ENCODE measurements at regions not wholly inside any gene's neighbourhood (a gene's known extent, or its start where the extent isn't known, plus 50 kb on each side); places are given as distances from the start of the nearest gene placed in this dataset.

DNA sequence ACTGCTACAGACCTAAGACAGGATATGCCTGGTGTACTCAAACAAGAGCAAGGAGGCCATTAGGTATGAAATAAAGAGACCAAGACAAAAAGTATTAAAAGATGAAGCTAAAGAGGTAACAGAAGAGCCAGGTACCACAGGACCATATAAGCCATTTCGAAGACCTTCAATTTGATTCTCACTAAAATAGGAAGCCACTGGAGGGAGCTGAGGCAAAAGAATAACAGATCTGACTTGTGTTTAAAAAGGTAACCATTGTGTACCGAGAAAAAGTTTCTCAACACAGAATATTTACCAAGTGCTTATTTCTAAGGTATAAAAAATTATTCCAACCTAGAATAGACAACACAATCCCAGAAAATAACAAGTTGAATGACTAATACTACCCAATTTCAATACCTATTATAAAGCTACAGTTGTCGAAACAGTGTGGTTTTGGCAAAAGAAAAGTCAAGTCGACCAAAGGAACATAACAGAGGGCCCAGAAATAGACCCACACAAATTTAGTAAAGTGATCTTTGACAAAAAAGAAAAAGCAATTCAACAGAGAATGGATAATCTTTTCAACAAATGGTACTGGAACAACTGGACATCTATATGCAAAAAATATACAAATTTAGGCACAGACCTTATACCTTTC lies 125.3 kb upstream of the DST start:
- no peak for DNase-seq (ENCODE audit: low read depth in 2 of 2)

DNA sequence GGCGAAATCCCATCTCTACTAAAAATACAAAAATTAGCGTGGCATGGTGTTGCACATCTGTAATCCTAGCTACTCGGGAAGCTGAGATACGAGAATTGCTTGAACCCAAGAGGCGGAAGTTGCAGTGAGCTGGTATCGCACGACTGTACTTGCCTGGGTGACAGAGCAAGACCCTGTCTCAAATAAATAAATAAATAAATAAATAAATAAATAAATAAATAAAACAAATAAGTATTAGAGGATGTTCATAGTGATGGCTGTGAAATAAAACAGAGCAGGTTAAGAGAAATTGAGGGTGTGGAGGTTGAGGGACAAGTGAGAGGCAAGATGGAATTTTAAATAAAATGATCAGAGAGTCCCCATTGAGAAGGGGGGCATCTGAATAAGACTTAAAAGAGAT lies 124.7 kb upstream of the DST start:
- no peak for DNase-seq (ENCODE audit: low read depth in 2 of 2)

DNA sequence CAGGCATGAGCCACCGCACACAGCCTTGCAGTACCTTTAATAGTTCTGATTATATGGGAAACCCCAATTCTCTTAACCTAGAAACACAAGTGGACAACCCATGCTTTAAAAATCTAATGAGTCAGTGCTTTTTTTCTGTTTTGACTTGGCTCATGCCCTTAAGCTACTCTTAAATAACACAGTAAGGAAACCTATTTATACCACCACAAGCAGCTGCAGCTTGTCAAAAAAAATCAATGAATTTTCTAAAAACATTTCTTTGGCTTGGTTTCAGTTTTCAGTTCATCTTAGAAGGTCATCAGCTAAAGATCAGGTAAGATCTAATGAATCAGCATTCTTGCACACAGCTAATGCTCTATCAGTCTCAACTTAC lies 124.1 kb upstream of the DST start:
- no peak for DNase-seq (ENCODE audit: low read depth in 2 of 2)

DNA sequence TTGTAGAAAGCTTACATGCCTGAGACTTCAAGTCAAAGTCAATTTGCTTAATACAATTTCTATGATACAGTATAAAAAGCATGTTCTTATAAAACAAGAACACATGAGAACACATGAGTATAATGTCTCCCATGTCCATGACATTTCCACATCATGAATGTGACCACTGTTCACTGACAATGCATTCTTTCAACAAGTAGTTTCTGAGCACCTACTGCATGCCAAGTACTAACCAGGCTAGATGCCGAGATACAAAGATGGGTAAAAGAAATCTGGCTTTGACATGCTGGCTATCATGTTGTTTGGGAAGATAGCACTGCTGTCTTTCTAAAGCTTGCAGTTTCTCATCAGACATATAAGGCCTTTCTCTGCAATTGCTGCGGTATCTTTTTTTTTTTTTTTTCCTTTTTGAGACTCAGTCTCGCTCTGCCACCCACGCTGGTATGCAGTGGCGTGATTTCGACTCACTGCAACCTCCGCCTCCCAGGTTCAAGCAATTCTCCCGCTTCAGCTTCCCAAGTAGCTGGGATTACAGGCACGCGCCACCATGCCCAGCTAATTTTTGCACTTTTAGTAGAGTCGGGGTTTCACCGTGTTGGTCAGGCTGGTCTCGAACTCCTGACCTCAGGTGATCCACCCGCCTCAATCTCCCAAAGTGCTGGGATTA lies 123.6 kb upstream of the DST start:
- DNase-seq (ENCODE audit: low read depth in 2 of 2) = no peak

DNA sequence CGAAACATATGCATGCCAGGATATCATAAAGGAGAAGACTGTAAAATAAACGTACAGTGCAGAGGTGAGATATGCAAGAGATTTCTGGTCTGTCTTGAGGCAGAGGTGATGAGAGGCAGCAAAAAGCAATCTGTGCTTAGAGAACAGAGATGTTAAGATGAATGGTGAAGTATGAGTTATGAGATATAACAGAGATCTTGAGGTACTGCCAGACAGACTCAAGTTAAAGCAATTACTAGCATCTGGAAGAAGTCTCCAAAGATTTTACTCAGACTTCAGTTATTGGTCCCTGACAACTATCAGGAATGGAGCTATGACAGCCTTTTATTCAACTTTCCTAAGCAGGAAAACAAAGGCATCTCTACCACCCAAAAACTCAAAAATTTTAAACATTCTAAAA lies 122.8 kb upstream of the DST start:
- DNase-seq (ENCODE audit: low read depth in 2 of 2) = peak; percentile 52 to 57

DNA sequence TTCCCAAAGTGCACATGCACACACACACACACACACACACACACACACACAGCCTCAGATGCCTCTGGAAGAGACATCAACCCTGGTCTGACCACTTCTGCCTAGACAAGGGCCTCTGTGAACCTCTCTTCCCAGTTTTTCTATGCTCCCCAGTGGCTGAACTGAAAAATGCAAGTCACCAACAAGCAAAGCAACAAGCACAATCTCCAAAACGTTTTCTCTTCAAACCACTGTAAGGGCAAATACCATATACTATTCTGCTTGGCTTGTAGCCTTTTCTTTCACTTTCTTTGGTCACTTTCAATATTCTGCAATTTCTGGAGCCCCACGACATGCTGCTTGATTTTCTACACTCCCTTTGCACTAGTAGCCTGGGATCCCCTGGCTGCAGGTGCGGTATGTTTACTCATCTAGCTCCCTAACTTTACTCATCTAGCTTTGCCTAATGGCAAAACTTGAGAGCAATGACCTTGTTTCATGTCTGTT lies 121.4 kb upstream of the DST start:
- DNase-seq (ENCODE audit: low read depth in 2 of 2) = no peak

DNA sequence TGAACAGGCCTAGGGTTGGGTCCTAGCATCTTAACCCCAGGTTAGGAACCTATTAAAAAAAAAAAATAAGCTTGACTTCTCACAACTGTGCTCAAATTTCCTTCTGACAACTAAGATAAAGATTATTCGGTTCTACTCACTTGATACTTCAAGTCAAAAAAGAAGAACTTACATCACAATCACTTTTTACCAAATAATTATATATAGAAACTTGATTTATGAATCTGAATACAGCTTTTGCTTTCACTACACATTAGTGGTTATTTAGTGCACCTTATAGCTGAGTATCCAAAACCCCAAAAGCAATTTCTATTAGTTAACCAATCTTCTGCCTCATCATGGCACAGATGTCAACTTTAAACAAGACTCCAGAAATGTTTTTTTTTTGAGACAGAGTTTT lies 119.0 kb upstream of the DST start:
- no peak for DNase-seq (ENCODE audit: low read depth in 2 of 2)

DNA sequence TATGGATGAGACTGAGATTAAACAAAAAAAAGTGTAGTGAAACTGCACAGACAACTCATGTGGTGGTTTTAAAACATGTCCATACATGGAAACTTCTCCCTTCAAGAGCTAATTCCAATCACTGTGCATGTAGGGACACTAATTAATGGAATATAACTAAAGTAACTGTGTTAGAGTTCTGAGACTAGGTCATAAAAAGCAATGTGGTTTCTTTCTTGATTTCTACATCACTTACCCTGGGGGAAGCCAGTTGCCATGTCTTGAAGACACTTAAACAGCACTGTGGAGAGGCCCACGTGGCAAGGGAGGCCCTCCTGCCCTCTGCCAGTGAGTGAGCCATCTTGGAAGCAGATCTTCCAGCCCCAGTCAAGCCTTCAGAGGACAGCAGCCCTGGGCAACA lies 118.2 kb upstream of the DST start:
- DNase-seq (ENCODE audit: low read depth in 2 of 2) = no peak

DNA sequence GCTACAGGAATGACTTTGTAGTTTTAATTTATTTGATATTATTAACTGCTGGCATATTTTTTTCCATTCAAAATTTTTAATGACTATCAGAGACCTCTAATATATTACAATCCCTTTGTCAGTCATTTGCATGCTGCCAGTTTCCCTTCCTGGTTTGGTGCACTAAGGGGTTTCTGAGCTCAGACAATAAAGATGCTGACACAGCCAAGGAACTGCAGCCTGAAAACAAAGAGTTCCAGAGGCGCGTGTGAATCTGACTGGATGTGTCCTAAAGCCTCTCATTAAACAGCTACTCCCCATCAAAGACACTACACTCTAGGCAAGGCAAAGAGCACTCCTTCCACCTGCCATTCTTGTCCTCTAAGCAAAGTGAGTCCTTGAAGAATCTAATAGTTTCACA lies 116.8 kb upstream of the DST start:
- DNase-seq (ENCODE audit: low read depth in 2 of 2) = no peak

DNA sequence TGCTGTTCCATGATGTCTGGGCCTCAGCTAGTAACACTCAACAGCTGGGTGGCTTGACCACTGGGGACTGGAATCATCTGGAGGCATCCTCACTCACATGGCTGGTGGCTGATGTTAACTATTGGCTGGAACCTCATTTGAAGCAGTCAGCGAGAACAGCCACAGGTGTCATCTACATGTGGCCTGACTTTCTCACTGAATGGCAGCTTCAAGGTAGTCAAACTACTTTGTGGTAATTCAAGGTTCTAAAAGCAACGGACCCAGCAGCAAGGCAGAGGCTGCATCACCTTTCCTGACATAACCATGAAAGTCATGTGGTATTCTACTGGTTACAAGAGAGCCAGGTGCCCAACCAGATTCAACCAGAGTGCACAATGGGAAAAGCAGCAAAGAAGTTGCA lies 115.9 kb upstream of the DST start:
- no peak for DNase-seq (ENCODE audit: low read depth in 2 of 2)

DNA sequence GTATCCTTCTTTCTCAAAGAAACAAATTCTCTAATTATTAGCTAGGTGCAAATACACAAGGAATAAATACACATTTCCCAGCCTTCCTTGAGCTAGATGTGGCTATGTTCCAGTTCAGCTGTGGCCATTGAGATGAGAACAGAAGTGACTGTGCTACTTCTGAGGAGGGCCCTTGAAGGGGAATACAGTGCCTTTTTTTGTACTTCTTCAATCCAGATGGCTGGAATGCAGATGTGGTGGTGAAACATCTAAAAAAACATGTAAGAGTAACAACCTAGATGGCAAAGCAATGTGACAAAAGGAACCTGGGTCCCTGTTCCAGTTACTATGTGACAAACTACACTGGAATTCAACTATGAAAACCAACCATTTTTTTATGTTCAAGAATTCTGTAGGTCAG lies 115.4 kb upstream of the DST start:
- no peak for DNase-seq (ENCODE audit: low read depth in 2 of 2)

DNA sequence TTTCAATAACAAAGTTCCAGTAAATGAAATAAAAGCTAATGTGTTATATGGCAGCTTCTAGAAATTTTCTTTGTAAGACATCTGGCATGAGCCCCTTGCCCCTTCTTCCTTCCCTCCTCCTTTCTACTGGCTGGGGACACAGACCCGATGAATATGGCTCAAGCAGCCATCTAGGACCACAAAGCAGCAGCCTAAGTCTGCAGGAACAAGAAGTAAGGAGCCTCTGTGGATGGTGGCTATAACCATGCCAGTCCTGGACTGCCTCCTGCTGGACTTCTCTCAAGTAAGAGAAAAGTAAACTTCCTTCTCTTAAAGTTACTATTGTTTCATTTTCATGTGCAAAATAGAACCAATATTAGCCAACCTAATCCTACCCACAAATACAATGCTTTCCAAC lies 114.9 kb upstream of the DST start:
- DNase-seq (ENCODE audit: low read depth in 2 of 2) = no peak

DNA sequence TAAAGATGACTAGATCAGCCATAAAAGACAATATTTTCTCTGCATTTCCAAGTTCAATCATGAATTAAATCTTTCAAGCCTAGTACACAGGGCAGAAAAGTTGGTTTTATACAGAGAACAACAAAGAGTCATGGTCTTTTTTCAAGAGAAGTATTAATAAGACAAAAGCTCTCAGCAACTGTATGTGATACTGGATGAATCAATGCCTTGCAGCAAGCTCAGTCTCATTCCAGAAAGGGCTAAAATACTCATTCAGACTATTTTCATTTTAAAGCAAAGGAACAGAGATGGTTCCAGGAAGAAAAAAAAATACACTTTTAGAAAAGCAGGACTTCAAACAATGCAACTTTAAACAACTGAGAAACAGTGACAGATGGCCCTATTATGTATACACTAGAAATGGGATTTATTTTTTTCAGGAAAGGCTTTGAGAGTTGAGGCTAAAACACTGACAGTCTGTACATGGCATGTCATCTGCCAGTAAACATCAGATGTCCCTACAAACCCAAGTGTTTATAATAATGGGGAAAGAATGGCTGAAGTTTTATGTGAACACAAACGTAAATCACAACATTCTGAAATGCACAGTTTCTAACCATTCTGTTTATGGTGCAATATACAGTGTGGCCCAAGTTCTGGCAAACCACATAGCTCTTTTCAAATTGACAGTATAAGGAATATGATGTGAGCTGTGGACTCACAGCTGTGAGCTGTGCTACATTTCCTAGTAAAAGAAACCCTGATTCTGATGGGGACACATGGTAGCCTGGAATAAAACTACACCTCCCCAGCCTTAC lies 114.3 kb upstream of the DST start:
- no peak for DNase-seq (ENCODE audit: low read depth in 2 of 2)

DNA sequence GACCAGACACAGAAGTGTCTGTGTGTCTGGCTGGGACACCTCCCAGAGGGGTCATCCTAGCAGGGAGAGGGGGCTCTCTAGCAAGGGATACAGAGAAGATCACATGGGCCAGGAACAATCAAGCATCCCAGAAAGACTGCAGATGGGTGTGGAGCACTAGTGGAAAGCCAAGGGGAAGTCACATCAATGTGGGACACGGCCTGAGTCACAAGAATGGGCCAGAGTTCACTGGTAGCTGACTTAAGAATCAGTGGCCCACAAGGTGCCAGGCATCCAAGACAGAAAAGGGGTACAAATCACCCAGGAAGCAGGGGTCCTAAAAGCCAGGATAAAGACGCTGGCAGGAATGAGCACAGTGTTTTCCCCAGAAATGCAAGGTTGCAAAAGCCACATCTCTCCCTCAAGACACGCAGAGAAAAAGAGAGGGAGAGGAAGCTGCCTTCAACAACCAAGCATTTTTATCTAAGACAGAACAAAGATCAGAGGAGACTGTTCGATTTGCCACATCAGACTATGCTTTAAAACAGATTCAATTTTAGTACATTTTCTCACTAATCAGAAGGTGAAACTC lies 113.6 kb upstream of the DST start:
- DNase-seq (ENCODE audit: low read depth in 2 of 2) = no peak

DNA sequence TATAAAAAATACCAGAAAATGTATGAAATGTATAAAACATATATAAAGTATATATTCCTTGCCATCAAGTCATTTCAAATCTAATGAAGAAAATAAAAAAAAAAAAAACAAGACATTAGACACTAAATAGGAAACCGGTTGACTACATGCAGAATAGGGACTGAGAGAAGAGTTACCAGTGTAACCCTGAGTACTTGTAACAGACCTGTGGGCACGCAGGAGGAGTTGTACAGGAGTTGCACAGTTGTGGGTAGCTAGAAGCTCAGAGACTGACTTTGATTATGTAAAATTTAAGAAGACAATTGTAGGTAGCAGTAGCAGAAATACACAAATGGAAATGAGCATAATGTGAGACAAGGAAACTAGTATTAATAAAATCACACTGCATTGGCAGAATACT lies 112.4 kb upstream of the DST start:
- no peak for DNase-seq (ENCODE audit: low read depth in 2 of 2)

DNA sequence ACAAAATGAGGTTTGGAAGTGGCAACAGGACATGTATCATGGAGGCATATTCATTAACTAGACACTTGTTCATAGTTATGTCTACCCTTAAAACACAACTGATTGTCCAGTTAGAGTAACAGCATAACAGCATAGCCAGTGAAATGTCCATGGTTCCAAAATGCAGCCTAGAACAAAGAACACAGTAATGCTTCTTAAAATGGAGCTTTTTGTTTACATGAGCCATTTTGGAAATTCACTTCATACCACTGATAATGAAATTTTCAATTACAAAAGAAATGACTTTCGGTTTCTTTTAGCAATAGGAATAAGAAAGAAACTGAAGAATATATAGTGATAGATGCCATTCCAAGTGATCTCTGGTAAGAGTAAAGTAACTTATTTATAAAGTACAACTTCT lies 111.1 kb upstream of the DST start:
- DNase-seq (ENCODE audit: low read depth in 2 of 2) = no peak

DNA sequence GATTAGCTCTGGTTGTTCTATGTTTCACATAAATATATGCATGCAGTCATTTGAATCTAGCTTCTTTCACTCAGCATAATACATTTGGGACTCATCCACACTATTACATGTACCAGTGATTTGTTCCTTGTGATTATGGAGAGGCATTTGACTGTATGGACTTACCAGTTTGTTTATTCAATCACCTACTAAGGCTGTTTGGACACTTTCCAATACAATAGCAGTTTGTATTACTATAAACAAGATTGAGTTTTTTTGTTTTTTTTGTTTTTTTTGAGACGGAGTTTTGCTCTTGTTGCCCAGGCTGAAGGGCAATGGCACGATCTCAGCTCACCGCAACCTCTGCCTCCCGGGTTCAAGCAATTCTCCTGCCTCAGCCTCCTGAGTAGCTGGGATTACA lies 109.8 kb upstream of the DST start:
- DNase-seq (ENCODE audit: low read depth in 2 of 2) = no peak

DNA sequence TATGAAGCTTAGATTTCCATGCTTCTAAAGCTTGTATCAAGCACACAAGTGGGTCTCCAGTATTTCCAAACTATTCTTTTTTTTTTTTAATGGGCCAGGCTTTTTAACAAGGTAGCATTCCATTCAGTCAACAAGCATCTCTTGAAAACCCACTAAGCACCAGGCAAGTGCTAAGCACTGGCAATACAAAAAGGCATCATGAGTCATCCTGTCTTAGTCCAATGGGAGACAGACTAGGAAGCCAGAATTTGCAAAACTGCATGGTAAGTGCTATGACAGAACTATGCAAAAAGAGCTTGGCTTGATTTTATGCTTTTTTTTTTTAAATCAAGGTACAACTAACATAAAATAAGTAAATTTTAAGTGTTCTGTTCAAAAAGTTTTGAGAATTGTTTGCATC lies 109.3 kb upstream of the DST start:
- DNase-seq (ENCODE audit: low read depth in 2 of 2) = no peak

DNA sequence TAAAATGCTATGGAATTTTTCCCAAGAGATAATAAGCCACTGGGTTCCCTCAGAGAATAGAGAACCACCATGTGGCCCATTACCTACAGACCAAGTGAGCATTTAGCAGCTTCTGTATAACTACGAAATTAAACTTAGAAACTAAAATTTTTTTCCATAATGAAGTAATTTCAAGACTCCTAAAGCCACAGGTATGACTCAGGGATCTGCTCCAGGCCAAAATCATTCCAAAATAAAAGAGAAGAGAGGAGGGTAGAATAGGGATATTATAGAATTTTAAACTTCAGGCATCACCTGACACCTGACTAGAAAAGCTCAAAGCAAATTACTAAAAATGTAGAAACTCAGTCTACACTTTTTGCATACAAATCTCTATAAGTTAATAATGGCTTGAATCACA lies 108.9 kb upstream of the DST start:
- no peak for DNase-seq (ENCODE audit: low read depth in 2 of 2)

DNA sequence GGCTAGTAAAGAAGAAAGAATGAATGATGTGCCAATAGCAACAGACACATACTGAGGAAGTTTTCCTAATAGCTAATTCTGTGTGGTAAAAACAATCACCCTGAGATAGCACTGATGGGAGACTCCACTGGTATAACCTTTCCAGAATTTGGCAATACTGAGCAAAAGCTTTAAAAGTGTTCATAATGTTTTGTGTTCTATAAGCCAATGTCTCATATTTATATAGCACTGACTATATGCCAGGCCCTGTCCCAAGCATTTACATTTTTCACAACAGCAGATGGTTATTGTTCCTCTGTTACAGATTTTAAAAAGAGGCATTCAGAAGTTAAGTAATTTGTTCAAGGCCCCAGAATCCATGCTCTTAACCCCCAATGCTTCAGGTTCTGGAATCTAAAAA lies 108.0 kb upstream of the DST start:
- no peak for DNase-seq (ENCODE audit: low read depth in 2 of 2)

DNA sequence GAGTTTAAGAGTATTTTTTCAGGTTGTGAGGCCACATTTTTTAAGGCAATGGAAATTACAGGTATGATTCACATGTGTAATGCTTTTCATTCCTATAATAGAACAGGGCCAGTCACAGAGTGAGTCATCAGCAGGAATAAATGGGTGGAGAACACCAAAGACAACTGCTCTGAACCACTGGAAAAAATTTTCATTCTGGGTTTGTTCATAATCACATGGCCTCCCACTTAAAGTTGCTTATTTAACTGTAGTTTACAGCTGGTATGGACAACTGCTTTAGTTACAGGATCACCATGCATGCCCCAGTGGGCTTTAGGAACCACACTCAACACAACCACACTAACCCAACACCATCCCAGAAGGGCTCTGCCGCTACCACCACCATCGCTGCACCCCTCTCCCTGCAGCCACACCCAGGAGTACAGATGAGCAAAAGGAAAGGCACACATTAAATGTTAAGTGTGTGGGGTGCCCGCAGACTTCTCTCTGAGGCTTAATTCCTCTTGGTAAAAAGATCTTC lies 107.0 kb upstream of the DST start:
- no peak for DNase-seq (ENCODE audit: low read depth in 2 of 2)

DNA sequence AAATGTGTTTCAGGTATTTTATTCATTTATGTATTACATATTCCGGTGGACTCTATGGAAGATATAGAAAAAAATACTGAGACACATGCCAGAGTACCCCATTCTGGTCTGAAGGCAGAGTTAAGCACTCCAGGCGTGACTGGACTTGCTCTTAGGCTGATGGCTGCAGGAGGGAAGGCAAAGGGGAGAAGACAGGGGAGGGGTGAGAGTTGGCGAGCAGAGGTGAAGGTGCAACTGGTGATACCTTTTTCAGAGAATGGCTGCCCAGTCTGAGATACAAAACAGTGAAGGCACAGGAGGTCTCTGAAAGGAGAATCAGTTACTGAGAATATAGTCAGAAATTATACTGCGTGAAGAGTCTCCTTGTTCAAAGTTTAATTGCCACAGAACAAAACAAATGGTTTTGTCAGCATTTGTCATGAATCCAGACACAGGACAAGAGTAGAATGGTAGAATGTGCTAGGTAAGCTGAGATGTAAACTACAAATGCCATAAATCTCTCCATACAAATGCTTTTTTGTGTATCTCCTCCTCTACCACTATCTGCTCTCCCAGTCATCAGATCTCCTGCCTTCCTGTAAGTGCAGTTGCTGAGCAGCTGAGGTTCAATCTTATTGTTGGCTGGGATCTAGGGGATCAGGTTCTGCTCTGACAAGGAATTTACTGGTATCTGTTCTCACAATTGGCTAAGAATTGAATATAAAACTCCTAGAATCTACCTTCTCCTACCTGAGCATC lies 104.2 kb upstream of the DST start:
- DNase-seq (ENCODE audit: low read depth in 2 of 2) = no peak

Measured in fibroblast of skin of left biceps (primary cell).